GM21360 (cell line): ENCODE measurements at regions not wholly inside any gene's neighbourhood (a gene's known extent, or its start where the extent isn't known, plus 50 kb on each side); places are given as distances from the start of the nearest gene placed in this dataset.

Experiments used
- ATAC-seq: cut with Tn5 transposase; IDR thresholded peaks from one replicate; pipeline ENCODE4 v1.9.1; 2021; ENCODE audit warnings: mild to moderate bottlenecking, moderate library complexity; ENCODE audit not compliant: unreplicated experiment

GRCh38 chr7:112888781-112889180 lies 98.6 kb upstream of the TMEM168 start:
- ATAC-seq = no peak

DNA sequence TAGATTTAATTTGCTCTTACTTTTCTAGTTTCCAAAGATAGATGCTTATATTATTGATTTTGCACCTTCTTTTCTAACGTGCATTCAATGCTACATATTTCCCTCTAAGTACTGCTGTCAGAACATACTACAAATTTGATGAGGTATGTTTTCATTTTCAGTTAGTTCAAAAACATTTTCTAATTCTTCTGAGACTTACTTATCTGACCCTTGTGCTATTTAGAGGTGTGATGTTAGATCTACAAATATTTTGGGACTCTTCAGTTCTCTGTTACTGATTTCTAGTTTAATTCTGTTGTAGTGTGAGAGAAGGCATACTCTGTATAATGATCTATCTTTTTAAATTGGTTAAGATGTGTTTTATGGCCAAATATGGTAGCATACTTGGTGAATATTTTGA lies 97.8 kb upstream of the TMEM168 start:
- no peak for ATAC-seq

GRCh38 chr7:112887337-112887736 lies 97.1 kb upstream of the TMEM168 start:
- no peak for ATAC-seq

GRCh38 chr7:112886208-112886607 lies 96.0 kb upstream of the TMEM168 start:
- no peak for ATAC-seq

GRCh38 chr7:112882991-112883390 lies 92.8 kb upstream of the TMEM168 start:
- ATAC-seq = no peak

DNA sequence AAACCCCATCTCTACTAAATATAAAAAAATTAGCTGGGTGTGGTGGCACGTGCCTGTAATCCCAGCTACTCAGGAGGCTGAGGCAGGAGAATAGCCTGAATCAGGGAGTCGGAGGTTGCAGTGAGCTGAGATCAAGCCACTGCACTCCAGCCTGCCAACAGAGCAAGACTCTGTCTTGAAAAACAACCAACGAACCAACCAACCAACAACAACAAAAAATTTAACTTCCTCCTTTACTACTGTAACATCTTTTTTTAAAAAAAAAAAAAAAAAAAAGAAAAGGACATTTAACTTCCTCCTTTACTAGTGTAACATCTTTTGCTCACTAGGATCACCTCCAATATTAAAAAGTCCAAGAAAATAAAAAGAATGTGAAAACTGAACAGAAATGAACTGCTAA lies 92.3 kb upstream of the TMEM168 start:
- no peak for ATAC-seq

DNA sequence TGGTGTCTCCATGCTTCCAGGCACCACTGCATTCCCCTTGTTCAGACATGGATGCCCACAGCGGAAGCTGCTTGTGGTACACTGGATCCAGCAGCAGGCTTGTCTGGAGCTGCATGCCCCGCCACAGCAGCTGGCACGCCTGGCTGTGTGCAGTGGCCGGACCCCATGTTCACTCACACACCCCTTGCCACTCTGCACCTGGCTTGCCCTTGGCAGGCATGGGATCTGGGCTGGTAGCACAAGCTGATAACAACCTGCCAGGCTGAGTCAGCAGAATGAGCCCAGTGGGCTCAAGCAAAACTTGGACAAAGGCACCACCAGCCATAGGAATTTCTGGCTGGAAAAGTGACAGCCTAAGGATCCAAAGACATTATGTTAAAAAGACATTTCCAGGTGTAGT lies 91.8 kb upstream of the TMEM168 start:
- no peak for ATAC-seq

DNA sequence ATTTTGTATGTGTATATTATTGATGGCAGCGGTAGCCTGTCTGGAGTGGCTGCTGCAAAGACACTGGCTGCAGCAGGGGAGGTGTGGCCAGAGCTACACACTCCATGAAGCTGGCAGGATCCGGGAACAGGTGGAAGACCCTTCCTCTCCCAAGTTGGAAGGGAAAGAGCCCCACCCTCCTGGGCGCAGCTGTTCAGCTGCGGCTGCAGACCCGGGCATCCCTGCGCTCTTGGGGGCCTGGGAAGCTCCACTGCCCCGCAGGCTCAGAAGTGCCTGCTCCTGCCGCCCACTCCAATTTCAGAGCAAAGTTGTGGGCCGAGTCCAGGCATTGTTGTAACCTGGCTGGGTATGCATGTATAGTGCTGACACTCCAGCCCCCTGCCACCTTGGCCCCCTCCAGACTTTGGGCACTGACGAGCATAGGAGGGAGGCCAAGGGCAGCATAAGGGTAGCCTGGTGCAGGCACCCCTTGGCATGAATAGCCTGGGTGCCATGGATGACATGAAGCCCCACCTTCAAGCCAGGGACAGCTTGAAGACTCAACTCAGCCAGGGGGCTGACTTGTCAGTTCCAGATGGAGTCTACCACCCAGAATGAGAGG lies 90.7 kb upstream of the TMEM168 start:
- no peak for ATAC-seq

- ATAC-seq = no peak
Measured at GRCh38 chr7:112877691-112878460, 87.7 kb upstream of the TMEM168 start.

DNA sequence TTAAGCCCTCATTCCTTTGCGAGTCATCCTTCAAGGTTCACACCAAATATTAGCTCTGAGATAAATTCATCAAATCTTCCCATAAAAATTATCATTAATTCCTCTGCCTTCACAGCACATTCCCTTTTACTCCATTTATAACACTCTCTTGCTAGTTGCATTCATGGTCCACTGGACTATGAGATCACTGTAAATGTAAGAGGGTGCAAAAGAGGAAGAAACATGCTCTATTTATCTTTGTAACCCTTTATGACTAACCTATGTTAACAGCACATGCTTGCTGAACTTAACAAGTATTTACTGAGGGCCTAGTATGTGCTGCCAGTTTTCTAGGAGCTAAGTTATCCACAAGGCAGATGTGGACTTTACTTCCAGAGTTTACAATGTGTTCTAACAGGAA lies 86.7 kb upstream of the TMEM168 start:
- ATAC-seq = no peak

DNA sequence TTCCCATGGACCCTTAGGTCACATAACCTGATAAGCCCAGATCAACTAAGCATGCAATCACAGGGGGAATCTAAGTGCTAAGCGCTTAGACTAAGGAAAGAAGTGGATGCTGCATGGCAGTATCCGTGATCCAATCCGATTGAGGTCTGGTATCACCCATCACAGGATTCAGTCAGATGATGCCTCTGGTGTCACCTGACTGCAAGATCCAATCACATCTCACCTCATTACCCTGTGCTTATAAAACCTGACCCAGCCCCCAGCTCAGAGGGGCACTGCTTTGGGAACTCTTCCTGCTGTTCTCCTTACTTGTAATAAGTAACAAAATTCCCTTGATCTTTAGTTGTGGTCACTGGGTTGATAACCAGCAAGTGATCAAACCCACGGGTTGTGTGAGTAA lies 84.7 kb upstream of the TMEM168 start:
- ATAC-seq = no peak

GRCh38 chr7:112873831-112874553 lies 83.8 kb upstream of the TMEM168 start:
- ATAC-seq = no peak

DNA sequence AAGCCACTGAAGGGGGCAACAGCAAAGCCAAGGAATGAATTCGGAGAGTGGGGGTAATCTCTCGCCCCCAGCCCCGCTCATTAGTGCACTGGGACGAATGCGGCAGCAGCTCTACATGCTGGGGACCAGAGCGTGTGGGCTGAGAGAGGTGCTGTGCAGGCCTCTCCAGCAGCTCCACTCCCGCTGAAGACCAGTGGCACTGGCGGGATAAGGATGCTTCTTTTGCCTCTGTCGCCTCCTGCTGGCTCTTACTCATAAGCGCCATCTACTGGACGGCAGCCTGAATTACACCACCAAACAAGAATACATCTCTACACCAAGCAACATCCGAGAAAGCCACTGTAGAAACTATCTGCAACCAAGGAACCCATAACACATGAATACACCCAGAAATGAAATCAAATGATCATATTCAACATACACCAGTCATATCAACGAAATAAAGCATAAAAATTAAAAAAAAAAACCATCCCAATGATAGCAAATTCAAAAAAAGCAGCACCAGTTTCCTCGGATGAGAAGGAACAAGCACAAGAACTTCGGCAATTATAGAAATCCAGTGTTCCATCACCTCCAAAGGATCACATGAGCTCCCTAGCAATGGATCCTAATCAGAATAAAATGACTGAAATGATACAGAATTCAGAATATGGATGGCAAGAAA lies 79.0 kb upstream of the TMEM168 start:
- peak; percentile 45 for ATAC-seq

DNA sequence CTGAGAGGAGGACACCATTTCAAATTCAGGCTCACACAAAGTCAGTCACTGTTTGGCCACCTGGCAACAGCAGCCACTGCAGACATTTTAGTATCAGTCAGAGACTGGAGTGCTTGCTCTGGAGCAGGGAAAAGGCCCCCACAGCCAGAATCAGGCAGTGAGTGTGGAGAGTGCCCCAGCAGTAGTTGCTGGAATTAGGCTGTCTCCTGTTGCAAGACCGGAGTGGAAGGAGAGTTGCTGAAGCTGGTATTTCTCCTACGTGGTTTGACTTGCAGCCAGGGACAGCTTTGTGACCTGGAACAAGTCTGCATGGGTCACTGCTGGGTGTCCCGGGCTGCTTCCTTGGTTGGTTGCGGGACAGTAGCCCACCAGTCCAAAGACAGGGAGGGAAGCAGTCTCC lies 78.4 kb upstream of the TMEM168 start:
- ATAC-seq = no peak

DNA sequence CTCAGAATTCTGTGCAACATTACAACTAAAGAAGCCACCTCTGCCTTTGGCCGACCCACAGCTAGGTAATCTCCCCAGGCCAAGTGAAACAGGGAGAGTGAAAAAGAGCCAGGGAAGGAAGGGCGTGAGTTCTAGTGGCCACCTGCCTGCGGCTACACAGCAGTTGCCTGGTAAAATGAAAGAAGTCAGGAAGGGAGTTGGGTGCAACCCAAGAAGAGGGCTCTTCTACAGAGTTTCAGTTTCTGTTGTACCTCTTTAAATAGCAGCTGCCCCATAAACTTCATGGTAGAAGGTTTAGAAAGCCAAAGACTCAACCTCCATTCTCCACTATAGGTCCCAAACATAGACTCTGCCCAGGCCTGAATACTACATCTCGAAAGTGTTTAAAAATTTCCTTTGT lies 76.2 kb upstream of the TMEM168 start:
- ATAC-seq = peak; percentile 99

GRCh38 chr7:112864380-112864779 lies 74.2 kb upstream of the TMEM168 start:
- ATAC-seq = no peak

- no peak for ATAC-seq
Measured at GRCh38 chr7:112858838-112859237, 68.6 kb upstream of the TMEM168 start.

- ATAC-seq = no peak
Measured at GRCh38 chr7:112855227-112855626, 65.0 kb upstream of the TMEM168 start.

DNA sequence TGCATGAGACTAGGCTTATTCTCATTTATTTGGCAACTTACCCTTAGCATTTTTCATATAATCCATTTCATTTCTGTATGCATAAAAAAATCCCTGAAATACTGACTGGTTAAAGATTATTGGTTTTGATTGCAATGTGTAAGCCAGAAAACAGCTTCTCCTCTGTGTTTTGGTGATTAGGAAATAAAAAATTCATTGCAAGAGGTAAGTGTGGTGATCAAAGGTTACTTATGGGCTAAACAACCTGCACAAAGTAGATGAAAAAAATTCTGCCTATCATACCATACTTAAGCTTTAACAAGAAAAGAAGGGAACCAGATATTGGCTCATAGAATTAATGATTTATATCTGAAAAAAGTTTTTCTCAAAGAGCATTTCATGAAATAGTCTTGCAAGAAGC lies 64.0 kb upstream of the TMEM168 start:
- ATAC-seq = no peak

DNA sequence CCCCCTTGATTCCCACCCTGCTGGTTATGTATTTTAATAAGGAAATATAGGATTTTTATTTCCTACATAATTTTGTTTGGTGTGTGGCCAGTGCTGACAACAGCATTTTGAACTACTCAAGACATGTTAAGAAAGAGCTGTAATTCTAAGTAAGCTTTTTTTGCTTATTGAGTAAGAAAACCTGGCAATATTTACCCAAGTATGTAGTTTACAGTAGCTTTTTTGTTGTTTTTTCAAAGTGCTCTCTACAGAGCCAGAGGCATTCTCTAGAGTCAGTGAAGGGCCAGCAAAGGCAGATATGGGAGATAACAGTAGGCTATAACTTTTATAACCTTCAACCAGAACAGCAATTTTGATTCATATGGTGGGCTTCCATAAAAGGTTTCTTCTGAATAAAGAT lies 63.2 kb upstream of the TMEM168 start:
- ATAC-seq = no peak

DNA sequence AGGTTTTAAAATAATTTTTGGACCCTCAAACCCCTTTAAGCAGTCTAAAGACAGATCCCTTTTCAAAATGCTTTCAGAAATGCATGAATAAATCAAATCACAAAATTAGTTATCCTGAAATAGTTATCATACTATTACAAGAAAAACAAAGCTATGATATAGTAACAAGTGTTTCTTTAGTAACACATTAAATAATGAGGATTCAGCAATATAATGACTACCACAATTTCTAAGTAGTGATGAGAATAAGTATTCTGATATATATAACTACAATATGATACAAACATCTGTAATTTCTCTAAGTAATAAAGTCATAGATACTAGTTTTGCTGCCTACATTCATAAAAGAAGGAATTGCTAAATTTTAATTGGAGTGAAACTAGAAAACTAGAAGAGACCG lies 53.0 kb upstream of the TMEM168 start:
- ATAC-seq = no peak
